ENCODE measurements at regions not wholly inside any gene's neighbourhood (a gene's known extent, or its start where the extent isn't known, plus 50 kb on each side); places are given as distances from the start of the nearest gene placed in this dataset.

DNA sequence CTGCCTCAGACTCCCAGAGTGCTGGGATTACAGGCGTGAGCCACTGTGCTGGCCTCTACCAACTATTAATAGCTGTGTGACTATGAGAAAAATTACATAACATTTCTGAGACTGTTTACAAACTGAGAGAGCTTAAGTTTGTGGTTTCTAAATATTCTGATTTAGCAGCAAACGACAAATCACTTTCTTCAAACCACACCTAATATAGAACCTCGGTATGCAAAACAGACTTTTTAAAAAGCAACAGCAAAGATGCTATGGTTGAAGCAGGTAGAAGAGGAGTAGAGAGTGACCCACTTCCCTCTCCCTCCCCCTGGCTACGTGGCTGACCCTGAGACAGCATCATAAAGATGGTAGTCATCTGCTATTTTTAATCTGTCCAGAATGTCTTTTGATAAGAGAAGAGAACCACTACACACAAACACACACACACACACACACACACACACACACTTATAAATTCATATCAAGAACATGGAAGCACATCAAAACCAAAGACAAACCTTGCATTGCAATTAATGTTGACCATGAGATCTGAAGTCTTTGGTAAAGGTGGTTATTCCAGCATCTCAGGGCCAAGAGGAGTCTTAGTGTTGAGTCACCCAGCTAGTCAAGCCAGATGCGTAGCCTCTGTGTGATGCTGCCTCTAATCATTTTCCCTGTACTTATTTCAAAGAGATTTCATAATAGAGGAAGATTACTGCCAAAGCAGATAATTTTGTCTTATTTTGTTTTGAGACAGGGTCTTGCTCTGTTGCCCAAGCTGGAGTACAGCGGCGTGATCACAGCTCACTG is 58.1 kb upstream of the TMEM215 start:
- H3K4me3 ChIP-seq (replicated peaks in 1 of 3; ENCODE audit: insufficient read depth in 1 of 3, low read depth in 1 of 3, low read length in 3 of 3), result no peak overlapping the region
- CTCF ChIA-PET, result no interaction called here
- no TSS peak for BruUV-seq (replicated peaks)
- H3K27me3 ChIP-seq (ENCODE audit: control insufficient read depth in 2 of 2, insufficient read depth in 2 of 2, low read length in 2 of 2), result no peaks in the 10 kb centered on the region
- no peak overlapping the region for H2AFZ ChIP-seq (ENCODE audit: low read depth, low read length)
- H3K4me2 ChIP-seq (ENCODE audit: insufficient read depth, low read length), result no peak overlapping the region
- no peaks in the 10 kb centered on the region for H3K36me3 ChIP-seq (ENCODE audit: control insufficient read depth in 2 of 2, extremely low read depth in 1 of 2, insufficient read depth in 2 of 2, low read length in 2 of 2)
- no peak overlapping the region for H3K9ac ChIP-seq (replicated peaks; ENCODE audit: extremely low read depth, insufficient read depth, low read length)
- H3K27ac ChIP-seq (ENCODE audit: insufficient read depth, low read depth, low read length), result no peak overlapping the region
- no peaks in the 10 kb centered on the region for H4K20me1 ChIP-seq (replicated peaks; ENCODE audit: control insufficient read depth, extremely low read depth, insufficient read depth, low read length)
- POLR2A ChIA-PET, result no interaction called here
- H3K79me2 ChIP-seq (ENCODE audit: control insufficient read depth, insufficient read depth, low read length), result no peaks in the 10 kb centered on the region
- TF ChIP-seq, protein P1, sequence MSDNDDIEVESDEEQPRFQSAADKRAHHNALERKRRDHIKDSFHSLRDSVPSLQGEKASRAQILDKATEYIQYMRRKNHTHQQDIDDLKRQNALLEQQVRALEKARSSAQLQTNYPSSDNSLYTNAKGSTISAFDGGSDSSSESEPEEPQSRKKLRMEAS (IDR thresholded peaks at IDR 0.05; ENCODE audit: insufficient read depth, insufficient read length), result no peak
- TF ChIP-seq POLR2AphosphoS5 (IDR thresholded peaks at IDR 0.05; ENCODE audit: insufficient read depth, low read depth, low read length) (no peak), MYC (IDR thresholded peaks at IDR 0.05; ENCODE audit: low read depth, low read length) (no peak), POLR2A (IDR thresholded peaks at IDR 0.05; ENCODE audit: low read depth, low read length) (no peak), FOS (IDR thresholded peaks at IDR 0.05; ENCODE audit: borderline replicate concordance, insufficient read depth, low read length) (no peak), EZH2 (IDR thresholded peaks at IDR 0.05; ENCODE audit: borderline replicate concordance, low read depth, low read length, severe bottlenecking) (no peak)
- TF ChIP-seq, protein P2, sequence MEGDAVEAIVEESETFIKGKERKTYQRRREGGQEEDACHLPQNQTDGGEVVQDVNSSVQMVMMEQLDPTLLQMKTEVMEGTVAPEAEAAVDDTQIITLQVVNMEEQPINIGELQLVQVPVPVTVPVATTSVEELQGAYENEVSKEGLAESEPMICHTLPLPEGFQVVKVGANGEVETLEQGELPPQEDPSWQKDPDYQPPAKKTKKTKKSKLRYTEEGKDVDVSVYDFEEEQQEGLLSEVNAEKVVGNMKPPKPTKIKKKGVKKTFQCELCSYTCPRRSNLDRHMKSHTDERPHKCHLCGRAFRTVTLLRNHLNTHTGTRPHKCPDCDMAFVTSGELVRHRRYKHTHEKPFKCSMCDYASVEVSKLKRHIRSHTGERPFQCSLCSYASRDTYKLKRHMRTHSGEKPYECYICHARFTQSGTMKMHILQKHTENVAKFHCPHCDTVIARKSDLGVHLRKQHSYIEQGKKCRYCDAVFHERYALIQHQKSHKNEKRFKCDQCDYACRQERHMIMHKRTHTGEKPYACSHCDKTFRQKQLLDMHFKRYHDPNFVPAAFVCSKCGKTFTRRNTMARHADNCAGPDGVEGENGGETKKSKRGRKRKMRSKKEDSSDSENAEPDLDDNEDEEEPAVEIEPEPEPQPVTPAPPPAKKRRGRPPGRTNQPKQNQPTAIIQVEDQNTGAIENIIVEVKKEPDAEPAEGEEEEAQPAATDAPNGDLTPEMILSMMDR (IDR thresholded peaks at IDR 0.05; ENCODE audit: extremely low read depth in 1 of 2, insufficient read depth in 1 of 2, low read depth in 1 of 2, low read length in 2 of 2), result no peak
- no peak for FAIRE-seq
- no peak for DNase-seq (ENCODE audit: low read depth, low spot score)
- no peaks in the 10 kb centered on the region for H3K4me1 ChIP-seq (ENCODE audit: control insufficient read depth, extremely low read depth, insufficient read depth, low read length)
- H3K9me3 ChIP-seq (replicated peaks; ENCODE audit: control insufficient read depth, insufficient read depth, low read length), result no peaks in the 10 kb centered on the region
- intact Hi-C loops (cut with micrococcal nuclease) (no loop called here), dilution Hi-C loops (cut with MboI; ENCODE audit: extremely low pct_ligation_motif_present, low sequenced_read_pairs) (no loop called here)
- no peaks in the 10 kb centered on the region for H3K9me1 ChIP-seq (replicated peaks; ENCODE audit: control insufficient read depth, extremely low read depth, insufficient read depth, low read length)
